HPDE6-E6E7 (cell line): ENCODE measurements at regions not wholly inside any gene's neighbourhood (a gene's known extent, or its start where the extent isn't known, plus 50 kb on each side); places are given as distances from the start of the nearest gene placed in this dataset.

Experiments used
- DNase-seq: peaks from one replicate; pipeline ENCODE4 v3.0.0; 2011; ENCODE audit warnings: missing footprints; ENCODE audit errors: extremely low spot score

DNA sequence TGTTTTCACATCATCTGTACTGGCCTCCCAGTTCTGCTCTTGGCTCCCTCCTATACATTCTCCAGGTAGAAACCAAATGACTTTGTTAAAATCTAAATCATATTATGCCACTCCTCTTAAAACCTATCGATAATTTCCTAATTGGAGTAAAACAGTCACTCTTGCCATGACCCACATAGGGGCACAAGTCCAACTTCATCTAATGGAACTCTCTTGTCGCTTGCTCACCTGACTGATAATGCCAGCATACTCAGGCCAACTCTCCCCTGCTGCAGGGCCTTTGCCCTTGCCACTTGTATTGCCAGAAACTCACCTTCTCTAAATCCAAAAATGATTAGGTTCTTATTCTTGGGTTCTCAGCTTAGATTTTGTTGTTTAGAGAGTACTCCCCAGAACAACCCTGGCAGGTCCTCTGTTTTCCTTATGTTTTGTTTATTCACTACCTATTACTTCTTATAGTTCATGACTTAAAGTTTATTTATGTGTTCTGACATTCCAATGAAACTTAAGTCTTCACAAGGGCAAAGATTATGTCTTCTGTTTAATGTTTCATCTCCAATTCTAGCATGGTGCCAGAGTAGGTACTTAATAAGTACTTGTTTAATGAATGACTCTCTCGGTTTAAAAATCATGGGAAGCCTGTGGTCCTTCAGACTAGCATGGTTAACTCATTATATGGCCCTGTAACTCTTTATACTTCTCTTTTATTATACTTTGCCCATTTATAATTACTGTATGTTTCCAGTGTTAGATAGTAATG, 345.9 kb upstream of the SMIM30 start:
- no peak for DNase-seq

GRCh38 chr7:113460067-113460466, 341.7 kb upstream of the SMIM30 start:
- DNase-seq: no peak

DNA sequence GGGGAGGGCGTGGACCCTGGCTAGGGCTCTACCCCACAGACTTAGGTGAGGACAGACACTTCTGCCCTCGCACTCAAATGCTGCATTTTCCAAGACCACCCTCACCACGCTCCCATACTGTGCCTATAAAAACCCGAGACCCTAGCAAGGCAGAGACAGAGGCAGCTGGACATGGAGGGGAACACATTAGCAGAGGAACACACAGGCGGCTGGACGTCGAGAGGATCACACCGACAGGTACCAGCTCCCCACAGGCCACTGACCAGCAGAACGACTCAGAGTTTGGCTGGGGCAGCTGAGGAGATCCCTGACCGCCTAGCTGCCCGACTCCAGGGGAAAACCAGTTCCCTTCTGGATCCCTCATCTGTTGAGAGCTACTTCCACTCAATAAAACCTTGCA, 338.2 kb upstream of the SMIM30 start:
- no peak for DNase-seq

DNA sequence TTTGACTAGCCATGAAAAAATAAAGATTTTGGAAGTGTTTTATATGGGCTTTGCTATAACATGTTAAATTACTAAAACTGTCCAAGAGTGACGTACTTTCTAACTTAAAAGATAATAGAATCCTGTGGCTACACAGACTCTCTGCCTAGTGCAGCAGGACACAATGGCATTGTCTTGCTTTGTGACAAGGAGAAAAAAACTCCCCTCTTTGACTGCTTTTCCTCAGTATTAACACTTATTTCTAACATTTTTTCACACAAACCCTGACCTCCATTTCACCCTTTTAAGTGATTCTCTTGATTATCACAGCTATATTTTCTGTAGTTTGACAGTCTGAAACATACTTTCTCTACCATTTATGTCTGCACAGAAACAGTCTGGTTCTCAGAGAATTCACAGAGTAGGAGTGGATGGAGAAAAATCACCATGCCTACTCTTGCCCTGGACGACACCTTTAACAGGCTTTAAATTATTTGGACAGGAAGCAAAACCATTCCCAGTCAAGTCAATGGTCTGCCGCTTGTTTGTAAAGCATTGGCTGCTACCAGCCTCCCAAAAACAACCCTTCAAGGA, 336.3 kb upstream of the SMIM30 start:
- DNase-seq: no peak

DNA sequence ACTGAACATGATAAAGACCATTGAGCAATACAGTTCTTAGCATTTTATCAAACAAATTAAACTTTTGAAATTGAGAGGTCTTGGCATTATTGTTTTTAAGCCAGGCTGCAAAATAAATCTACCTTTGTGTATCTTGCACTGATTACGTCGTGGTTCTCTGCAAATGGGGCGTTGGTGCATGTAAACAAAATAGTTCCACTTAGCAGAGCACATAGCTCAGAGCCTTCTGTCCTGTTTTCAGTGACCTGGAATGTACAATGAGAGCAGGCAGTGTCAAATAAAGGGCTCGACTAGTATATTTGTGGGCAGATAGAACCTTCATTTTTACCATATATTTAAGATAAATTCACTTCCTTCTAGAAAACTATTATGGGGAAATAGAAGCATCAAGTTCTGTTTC, 333.9 kb upstream of the SMIM30 start:
- no peak for DNase-seq

DNA sequence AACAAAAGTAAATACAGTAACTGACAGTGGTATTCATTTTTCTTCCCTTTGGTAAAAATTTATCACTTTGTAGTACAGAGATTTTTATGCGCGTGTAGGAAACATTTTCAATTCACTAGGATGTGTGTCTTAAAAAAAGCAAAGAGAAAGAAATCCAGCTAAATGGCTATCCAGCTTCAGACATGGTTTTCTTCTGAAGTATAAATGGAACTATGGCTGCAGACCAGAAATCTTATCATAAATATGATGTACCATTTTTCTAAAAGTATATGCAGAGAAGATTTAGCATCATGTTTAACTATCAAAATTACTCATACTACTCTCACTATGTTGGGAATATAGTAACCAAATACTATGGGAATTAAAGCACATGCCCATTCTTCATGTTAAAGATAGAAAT, 328.4 kb upstream of the SMIM30 start:
- no peak for DNase-seq

DNA sequence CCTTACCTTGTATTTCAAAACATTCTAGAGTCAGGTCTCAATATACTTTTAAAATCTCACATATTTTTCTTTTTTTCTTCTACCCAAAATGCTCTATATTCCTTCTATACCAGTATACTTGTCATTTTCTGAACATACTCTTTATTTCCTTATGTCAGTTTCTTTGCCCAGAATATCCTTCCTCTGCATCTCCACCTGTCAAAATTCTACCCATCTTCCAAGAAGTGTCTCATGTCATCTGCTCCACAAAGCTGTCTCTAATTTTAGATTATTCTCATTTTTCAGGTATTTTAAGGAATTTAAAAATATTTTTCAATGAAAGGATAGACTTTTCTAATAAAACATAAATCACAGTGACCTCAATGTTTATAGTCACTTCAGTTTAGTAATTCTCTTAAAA, 328.0 kb upstream of the SMIM30 start:
- DNase-seq: no peak

DNA sequence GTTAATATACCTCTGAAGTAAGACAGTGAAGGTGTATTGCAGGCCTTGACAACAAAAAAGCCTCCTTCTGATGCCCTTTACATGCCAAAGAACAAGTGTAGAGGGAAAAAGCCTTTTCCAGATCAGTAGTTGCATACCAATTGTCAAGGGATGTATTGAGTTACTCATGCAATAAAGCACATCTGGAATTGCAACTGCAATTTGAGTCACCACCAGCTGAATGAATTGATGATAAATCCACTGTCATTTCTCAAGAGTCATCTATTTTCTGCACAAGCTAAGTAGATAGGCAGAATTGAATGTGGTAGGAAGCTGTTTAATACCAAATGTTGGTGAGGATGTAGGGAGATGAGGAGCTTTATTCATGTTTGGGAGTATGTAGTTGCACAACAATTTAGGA, 325.9 kb upstream of the SMIM30 start:
- DNase-seq: no peak

DNA sequence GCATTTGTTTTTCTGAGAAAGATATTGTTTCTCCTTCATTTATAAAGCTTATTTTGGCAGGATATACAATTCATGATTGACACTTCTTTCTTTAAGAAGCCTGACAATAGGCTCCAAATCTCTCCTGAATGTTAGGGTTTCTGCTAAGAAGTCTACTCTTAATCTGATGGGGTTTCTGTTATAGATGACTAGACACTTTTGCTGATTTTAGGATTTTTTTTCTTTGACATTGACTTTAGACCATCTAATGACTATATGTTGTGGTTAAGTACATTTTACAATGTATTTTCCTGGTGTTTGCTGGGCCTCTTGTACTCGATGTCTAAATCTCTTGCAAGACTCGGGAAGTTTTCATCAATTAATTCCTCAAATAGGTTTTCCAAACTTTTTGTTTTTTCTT, 321.8 kb upstream of the SMIM30 start:
- no peak for DNase-seq

DNA sequence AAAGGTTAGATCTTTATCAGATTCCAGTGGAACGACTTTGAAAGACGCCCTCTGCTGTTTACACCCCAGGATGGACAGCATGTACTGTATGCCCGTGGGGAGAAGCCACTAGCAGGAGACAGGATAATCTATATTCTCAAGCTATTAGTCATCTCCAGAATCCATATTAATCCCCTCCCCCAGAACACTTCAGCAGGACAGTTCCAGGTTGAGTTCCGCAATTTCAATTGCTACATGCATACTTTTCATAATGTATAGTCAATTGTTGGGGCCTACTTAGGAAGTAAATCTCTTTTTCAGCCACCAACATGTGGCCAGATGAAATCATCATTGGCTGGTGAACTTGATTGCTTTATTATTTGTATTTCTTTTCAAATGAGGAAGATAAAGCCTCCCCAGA, 313.1 kb upstream of the SMIM30 start:
- no peak for DNase-seq

DNA sequence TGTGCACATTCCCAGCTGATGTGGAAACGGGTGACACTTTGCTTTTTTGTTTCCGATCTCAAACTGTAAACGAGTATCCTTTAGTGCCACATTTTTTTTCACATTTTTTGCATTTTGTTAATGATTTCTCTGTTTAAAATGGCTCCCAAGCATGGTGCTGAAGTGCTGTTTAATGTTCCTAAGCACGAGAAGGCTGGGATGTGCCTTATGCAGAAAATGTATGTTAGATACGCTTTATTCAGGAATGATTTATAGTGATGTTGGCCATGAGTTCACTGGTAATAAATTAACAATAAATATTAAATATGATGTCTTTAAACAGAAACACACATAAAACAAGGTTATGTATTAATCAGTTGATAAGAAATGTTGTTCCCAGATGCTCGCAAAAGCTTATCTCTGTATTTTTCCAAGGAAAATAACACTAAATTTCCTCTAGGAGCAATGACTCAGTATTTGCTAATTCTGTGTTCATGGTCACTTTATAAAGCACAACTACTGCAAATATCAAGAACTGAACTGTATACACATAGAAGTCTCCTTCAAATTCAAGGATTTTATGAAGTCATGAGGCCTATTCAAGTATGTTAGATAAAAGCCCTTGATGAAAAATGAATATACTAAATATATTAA, 305.9 kb upstream of the SMIM30 start:
- DNase-seq: no peak

- DNase-seq: peak; percentile 61
Measured at GRCh38 chr7:113421696-113422330, 303.5 kb upstream of the SMIM30 start.

DNA sequence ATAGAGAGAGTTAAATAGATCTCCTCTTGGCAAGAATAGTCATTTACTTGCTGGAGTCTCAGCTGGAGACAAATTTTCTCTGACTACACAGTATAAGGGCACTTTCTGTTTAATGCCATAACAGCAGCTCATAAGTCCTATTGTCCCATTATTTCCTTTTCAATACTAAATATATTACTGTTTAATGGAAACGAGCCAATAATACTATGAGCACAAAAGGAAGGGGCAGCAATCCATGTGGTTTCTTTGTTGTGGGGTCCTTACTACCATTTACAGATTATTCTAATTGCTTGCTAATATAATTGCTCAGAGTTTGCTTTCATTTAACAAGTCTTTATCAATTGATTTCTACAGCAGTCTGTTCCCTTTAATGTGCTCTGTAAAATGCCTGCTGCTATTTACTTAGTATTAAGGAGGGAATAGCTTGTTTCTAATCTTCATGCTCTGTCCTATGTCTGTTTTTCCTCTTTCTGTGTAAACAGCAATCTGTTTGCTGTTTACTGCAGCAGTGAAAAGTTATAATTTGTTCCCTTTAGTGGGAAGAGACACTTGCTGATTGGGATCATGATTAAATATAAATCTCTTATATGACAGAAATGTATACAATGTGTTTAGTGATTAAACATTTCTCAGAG, 296.2 kb upstream of the SMIM30 start:
- DNase-seq: no peak

GRCh38 chr7:113412410-113412809, 294.1 kb upstream of the SMIM30 start:
- DNase-seq: no peak

- no peak for DNase-seq
Measured at GRCh38 chr7:113410796-113411195, 292.4 kb upstream of the SMIM30 start.

DNA sequence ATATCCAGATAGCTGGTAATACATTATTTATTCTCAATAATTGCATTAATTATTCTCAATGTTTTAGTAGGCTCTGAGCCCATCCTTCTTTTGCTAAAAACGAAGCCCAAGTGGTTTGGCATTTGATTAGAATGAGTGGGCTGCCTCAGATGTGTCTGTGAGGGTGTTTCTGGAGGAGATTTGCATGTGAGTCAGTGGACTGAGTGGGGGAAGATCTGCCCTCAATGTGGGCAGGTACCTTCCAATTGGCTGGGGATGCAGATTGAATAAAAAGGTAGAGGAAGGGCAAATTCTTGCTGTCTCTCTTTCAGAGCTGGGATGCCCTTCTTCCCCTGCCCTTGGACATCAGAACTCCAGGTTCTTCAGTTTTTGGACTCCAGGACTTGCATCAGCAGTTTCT, 290.6 kb upstream of the SMIM30 start:
- no peak for DNase-seq

DNA sequence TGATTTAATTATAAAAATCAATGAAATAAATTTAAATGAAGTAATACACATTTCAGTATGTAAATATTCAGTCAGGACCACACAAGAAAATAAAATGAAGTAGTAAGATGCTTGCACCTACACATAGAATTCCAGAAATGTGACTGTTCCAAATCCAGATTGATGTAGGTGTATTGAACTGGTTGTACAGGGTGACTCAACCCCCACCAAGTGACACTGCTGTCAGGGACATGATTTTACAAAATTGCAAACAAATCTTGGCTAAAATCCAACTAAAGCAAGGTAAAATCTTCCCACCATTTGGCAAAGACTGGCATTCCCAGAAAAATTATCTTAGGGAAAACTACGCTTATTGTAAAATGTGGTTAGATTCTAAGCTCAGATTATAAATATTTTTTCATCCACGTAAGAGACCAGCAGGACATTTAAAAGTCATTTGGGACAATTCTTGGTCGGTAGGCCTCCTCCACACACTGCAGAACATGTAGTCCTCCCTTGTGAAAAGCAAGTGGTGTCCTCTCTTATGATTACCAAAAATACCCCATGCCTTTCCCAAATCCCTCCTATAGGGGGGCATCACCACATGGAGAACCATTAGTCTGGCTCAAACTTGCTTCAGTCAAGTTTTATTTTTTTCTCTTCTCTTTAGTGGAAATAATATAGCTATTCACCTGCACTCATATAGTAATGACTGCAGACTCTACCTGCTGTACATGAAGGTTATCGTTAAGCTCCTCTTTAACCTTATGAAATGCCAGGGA, 287.1 kb upstream of the SMIM30 start:
- no peak for DNase-seq

GRCh38 chr7:113404245-113404644, 285.9 kb upstream of the SMIM30 start:
- no peak for DNase-seq

- no peak for DNase-seq
Measured at GRCh38 chr7:113402482-113402881, 284.1 kb upstream of the SMIM30 start.

GRCh38 chr7:113402005-113402404, 283.7 kb upstream of the SMIM30 start:
- no peak for DNase-seq

DNA sequence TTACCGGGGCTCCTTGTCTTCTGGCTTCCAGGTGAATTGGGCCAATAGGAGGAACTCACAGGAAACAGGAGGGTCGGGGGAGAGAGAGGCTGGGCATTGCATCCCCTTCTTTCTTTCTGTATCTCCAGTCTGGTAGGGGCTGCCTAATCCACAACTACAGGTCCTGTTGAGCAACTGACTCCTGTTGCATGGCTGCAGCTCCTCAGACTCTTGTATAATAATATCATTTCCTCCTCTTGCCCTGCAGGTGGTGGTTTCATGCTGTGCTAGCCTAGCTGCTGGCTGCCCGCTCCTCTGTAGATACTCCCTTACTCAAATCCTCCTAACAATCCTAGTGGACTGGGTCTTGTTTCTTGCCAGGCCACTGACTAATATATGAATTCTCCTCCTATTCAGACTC, 276.5 kb upstream of the SMIM30 start:
- no peak for DNase-seq
